Epidermal melanocyte (primary cell): ENCODE measurements at regions not wholly inside any gene's neighbourhood (a gene's known extent, or its start where the extent isn't known, plus 50 kb on each side); places are given as distances from the start of the nearest gene placed in this dataset.
A peak's percentile ranks its signal among the peaks of the same experiment; 100 is the strongest.
"Not testable (repeated sequence)": the region's sequence is repeated elsewhere in the genome, so short reads cannot be mapped to it uniquely, and the experiment has no call there.

ENCODE experiments used
- DNase-seq: peaks from one replicate; pipeline ENCODE4 v3.0.0; 2011; ENCODE audit warnings: low spot score; ENCODE audit not compliant: insufficient read length

GRCh38 chr3:135556174-135556573, 409.4 kb upstream of the PPP2R3A start:
- DNase-seq, result peak; percentile 36

- no peak for DNase-seq
Measured at GRCh38 chr3:135558150-135558783, 407.3 kb upstream of the PPP2R3A start.

- no peak for DNase-seq
Measured at GRCh38 chr3:135558906-135559305, 406.6 kb upstream of the PPP2R3A start.

DNA sequence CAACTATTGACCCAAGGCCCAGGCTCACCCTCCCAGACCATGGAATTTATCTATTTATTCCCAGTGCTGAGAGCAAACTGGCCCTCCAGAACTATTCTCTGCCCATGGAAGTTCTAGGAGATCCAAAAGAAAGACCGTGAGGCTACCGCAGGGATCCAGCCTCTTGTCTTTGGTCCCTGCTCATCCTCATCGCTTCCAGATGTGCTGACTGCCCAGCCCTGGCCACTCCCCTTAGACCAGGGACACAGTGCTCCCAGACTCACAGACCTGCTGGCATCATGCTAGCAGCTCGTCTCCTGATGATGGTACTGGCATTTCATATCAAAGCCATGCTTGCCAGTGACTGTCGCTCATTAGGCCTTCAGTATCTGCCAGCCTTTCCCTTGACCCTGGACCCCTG, 405.7 kb upstream of the PPP2R3A start:
- DNase-seq, result no peak

- DNase-seq, result no peak
Measured at GRCh38 chr3:135560847-135561246, 404.7 kb upstream of the PPP2R3A start.

GRCh38 chr3:135564696-135565095, 400.8 kb upstream of the PPP2R3A start:
- DNase-seq, result no peak

DNA sequence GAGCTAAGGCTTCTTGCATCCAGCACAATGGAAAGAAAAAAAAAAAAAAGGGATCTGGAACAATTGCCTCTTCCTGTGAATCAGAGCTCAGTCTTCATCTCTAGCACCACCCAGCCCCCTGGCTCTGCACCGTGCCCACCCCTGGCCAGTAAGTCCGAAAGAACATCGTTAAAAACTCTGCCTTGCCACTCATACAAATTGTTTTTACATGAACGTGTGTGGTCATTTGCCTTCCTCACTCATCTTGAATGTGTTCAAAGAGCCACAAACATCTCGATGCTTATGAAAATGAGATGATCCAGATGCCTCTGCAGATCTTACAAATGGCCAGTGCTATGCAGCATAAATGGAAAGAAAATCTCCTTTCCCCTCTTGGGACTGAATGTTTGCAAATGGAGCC, 400.0 kb upstream of the PPP2R3A start:
- DNase-seq, result no peak

GRCh38 chr3:135567223-135567622, 398.3 kb upstream of the PPP2R3A start:
- no peak for DNase-seq

- no peak for DNase-seq
Measured at GRCh38 chr3:135576751-135577150, 388.8 kb upstream of the PPP2R3A start.

GRCh38 chr3:135581806-135582205, 383.7 kb upstream of the PPP2R3A start:
- DNase-seq, result no peak

DNA sequence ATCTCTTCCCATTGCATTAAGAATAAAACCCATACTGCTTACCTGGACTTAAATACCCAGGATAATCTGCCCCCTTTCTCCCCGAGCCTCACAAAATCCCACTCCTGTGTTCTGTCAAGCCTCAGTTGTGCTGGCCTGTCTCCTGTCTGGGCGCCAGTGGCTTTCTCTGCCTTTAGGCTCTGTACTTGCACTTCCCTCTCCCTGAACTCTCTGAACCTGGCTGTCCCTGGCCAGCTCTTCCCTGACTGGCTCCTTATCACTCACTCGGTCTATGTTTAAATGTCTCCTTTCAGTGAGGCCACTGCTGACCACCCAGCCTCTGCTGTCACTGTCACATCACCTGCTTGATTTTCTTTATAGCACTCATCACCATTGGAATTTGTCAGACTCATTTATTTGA, 382.7 kb upstream of the PPP2R3A start:
- DNase-seq, result no peak

- DNase-seq, result no peak
Measured at GRCh38 chr3:135596563-135596962, 369.0 kb upstream of the PPP2R3A start.

DNA sequence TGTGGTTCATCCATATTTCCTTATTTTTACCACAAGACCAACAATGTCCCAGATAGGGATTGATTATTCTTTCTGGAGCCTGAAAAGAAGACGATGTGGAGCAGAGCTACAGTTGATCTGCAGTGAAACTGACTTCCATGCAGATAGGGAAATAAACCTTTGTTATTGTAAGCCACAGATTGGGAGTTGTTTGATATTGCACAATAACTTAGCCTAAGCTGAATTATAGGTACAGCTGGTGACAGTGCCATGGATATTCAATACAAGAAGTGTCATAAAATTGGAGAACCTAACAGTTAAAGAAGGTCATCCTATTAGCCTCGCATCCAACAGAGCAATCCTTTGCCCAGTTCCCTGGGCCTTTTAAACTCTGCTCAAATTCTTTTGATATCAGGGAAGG, 367.7 kb upstream of the PPP2R3A start:
- DNase-seq, result no peak

DNA sequence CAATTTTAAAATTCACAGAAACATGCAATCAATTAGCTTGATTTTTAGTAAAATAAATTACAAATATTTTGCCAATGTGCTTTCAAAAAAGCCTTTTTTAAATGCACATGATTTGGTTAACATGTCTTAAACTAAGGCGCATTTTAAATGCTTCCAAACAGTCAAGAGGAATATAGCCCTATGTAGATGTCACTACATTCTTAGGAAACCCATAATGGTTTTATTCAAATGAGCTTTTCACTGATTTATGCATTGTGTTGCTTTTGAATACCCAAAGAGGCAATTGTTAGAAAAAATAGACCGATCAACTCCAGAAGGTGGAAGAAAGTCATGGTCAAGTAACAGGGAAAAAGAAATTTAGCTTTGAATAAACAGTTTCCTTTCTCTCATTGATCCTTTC, 366.9 kb upstream of the PPP2R3A start:
- DNase-seq, result no peak

DNA sequence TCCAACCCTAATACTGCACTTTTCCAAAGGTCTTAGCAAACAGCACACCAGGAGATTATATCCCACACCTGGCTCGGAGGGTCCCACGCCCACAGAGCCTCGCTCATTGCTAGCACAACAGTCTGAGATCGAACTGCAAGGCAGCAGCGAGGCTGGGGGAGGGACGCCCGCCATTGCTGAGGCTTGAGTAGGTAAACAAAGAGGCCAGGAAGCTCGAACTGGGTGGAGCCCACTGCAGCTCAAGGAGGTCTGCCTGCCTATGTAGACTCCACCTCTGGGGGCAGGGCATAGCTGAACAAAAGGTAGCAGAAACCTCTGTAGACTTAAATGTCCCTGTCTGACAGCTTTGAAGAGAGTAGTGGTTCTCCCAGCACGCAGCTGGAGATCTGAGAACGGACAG, 361.0 kb upstream of the PPP2R3A start:
- DNase-seq, result not testable (repeated sequence)

DNA sequence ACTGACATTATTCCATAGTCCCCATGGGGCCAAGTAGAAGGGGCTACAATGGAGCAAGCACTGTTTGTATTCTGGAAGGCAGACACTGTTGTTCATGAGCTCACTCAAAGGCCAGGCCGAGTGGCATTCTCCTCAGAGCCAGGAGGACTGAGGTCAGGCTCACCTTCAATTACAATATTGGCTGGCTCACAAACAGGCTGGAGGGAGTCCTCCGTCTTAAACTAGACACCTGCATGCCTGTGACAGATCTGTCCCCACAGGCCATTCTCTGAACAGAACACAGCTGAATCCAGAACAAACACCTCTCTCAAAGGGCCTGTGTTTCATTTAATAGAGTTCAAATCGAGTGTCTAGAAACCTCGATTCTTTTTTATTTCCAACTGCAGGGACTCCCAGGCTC, 347.4 kb upstream of the PPP2R3A start:
- DNase-seq, result no peak

DNA sequence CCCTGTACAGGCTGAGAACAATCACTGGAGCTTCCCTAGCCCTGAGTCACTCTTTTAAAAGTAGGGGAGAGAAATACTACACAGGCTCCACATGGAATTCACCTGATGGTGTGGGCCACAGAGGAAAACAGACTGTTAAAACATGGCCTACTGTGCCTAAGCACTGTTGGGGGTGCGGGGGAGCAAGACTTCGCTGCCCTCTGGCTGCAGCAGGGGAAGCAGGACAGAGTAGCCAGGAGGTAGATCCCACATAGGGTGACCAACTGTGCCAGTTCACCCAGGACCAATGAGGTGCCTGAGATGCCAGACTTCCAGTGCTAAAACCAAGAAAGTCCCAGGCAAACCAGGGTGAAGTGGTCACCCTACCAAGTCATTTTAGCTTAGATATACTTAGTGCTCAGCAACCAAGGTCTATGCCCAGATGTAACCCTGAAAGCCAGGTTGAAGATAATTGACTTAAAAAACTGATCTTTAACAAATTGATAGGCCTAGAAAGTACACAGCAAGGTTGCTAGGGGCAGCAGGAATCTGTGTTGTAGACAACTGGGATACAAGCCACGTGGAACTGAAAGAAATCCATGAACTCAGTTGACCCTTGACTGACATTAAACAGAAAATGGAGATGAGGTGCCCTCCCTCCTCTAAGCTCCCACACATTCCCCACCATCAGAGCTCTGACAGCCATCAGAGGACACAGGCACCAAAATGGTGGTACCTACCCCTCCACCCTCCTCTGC, 344.2 kb upstream of the PPP2R3A start:
- no peak for DNase-seq

GRCh38 chr3:135622215-135622614, 343.3 kb upstream of the PPP2R3A start:
- no peak for DNase-seq

DNA sequence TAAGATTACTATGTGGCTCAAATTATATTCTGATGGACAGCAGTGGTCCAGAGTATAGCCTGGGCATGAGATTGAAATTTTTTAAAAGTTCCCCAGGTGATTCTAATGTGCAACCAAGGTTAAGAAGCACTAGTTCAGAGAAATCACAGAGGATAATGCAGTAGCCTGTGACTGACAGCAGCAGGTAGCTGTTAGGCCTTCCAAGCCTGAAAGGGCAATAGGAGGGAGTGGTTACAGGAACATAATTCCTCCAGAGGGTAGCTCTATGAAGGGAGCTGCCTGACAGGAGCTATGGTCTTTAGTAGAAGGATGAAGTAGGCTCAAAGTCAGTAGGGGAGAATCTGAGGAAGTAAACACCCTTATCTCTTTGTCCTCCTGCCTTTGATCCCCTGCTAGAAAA, 342.9 kb upstream of the PPP2R3A start:
- DNase-seq, result no peak

DNA sequence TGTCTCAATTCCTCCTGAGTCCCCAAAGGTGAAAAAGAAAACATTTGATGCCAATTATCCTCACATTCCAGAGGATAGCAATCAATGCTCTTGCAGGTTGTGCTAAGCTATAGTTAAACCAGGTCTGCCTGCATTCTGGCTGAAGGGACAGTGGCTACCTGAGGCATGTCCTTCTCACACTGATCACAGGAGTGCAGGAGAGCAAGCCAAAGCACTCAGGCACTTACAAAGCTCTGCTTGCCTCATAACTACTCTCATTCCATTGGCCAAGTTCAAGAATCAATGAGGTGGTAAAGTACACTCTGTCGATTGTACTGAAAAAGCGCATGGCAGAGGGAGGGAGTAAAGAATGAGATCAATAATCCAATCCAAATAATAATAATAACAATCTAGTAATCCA, 342.0 kb upstream of the PPP2R3A start:
- no peak for DNase-seq

- DNase-seq, result no peak
Measured at GRCh38 chr3:135627057-135627456, 338.5 kb upstream of the PPP2R3A start.

GRCh38 chr3:135629701-135630408, 335.7 kb upstream of the PPP2R3A start:
- DNase-seq, result no peak
